Stimulated activated CD4-positive, alpha-beta T cell treated with anti-CD3 and anti-CD28 coated beads, Interleukin-12 subunit alpha, Interleukin-12 subunit beta, amount 100 ng/mL, for 48 hours (primary cell): ENCODE measurements at regions not wholly inside any gene's neighbourhood (a gene's known extent, or its start where the extent isn't known, plus 50 kb on each side); places are given as distances from the start of the nearest gene placed in this dataset.
"Not testable (repeated sequence)": the region's sequence is repeated elsewhere in the genome, so short reads cannot be mapped to it uniquely, and the experiment has no call there.

Experiments
- DNase-seq, 3 donors: peaks; one replicate each; pipeline ENCODE4 v3.0.0-alpha.2; 2020; ENCODE audit warnings: low read depth in 2 of 3, low spot score in 1 of 3

- no peak for DNase-seq
These were observed 436.6 kb downstream of the MRPL39 start for GRCh38 chr21:25170681-25171080.

- no peak for DNase-seq
These were observed 437.9 kb downstream of the MRPL39 start for GRCh38 chr21:25169370-25169769.

GRCh38 chr21:25166904-25167303 lies 440.4 kb downstream of the MRPL39 start:
- DNase-seq, result not testable (repeated sequence)

GRCh38 chr21:25161571-25161970 lies 445.7 kb downstream of the MRPL39 start:
- DNase-seq, result no peak

- not testable (repeated sequence) for DNase-seq
These were observed 452.3 kb downstream of the MRPL39 start for GRCh38 chr21:25155020-25155419.

GRCh38 chr21:25149022-25149421 lies 458.3 kb downstream of the MRPL39 start:
- DNase-seq, result no peak

- DNase-seq, result no peak
These were observed 467.9 kb downstream of the MRPL39 start for GRCh38 chr21:25139414-25139813.

GRCh38 chr21:25133939-25134338 lies 473.3 kb downstream of the MRPL39 start:
- no peak for DNase-seq

- no peak for DNase-seq
These were observed 479.5 kb downstream of the MRPL39 start for GRCh38 chr21:25127811-25128210.

GRCh38 chr21:25127007-25127406 lies 480.3 kb downstream of the MRPL39 start:
- DNase-seq, result no peak

GRCh38 chr21:25126564-25126963 lies 480.7 kb downstream of the MRPL39 start:
- no peak for DNase-seq

GRCh38 chr21:25118648-25119047 lies 488.6 kb downstream of the MRPL39 start:
- DNase-seq, result no peak

GRCh38 chr21:25115021-25115420 lies 492.3 kb downstream of the MRPL39 start:
- DNase-seq, result no peak

GRCh38 chr21:25107708-25108107 lies 499.6 kb downstream of the MRPL39 start:
- no peak for DNase-seq

- DNase-seq, result no peak
These were observed 503.6 kb downstream of the MRPL39 start for GRCh38 chr21:25103500-25104207.

GRCh38 chr21:25097648-25098047 lies 509.6 kb downstream of the MRPL39 start:
- no peak for DNase-seq

GRCh38 chr21:25094695-25095094 lies 512.6 kb downstream of the MRPL39 start:
- no peak for DNase-seq

GRCh38 chr21:25092441-25093011 lies 514.8 kb downstream of the MRPL39 start:
- no peak for DNase-seq

- no peak for DNase-seq
These were observed 526.2 kb downstream of the MRPL39 start for GRCh38 chr21:25081096-25081495.

- no peak for DNase-seq
These were observed 526.6 kb downstream of the MRPL39 start for GRCh38 chr21:25080661-25081060.

GRCh38 chr21:25080141-25080540 lies 527.1 kb downstream of the MRPL39 start:
- no peak for DNase-seq

GRCh38 chr21:25079053-25079452 lies 528.2 kb downstream of the MRPL39 start:
- DNase-seq, result no peak

GRCh38 chr21:25062061-25062460 lies 545.2 kb downstream of the MRPL39 start:
- no peak for DNase-seq
